Right lobe of liver (tissue), 4 donors: ENCODE measurements at regions not wholly inside any gene's neighbourhood (a gene's known extent, or its start where the extent isn't known, plus 50 kb on each side); places are given as distances from the start of the nearest gene placed in this dataset.

Source experiments
- POLR2A ChIP-seq: fragments of 450-650 bp; IDR thresholded peaks from one replicate; pipeline ENCODE4 v1.6.1; 2017; ENCODE audit warnings: antibody characterized with exemption, mild to moderate bottlenecking
- TF ChIP-seq, protein P1 (sequence below), 4 donors: fragments of 200-600 bp in 3 of 4; fragments of 450-650 bp in 1 of 4; IDR thresholded peaks; one replicate each; pipeline versions ENCODE4 v1.5.1 to v1.8.0; 2016 to 2022; ENCODE audit warnings: antibody characterized with exemption in 4 of 4, mild to moderate bottlenecking in 2 of 4
- donor health status: DM: no; HTN: no; CAD: no.
- donor health status: DM: no; HTN: no; CAD: no.
- donor health status: DM: no; HTN: yes; CAD: no.

DNA sequence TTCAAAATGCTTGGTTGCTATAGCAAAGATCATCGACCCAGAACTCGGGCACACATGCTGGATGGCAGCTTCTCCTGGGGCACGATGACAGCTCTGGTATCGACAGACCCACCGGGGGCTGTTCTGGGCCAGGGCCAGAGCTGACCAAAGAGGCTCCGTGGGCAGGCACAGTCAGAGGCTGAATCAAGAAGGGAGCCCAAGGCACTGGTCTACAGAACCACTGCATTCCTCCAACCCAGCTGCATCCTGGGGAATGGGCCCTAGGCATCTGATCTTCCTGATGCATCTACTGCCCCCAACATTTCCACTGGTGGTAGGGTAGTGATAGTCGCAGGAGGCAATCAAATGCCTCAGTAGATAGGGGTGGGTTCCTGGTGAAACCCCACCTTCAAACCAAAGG lies 470.3 kb downstream of the TBC1D22A start:
- TF ChIP-seq, protein P1, sequence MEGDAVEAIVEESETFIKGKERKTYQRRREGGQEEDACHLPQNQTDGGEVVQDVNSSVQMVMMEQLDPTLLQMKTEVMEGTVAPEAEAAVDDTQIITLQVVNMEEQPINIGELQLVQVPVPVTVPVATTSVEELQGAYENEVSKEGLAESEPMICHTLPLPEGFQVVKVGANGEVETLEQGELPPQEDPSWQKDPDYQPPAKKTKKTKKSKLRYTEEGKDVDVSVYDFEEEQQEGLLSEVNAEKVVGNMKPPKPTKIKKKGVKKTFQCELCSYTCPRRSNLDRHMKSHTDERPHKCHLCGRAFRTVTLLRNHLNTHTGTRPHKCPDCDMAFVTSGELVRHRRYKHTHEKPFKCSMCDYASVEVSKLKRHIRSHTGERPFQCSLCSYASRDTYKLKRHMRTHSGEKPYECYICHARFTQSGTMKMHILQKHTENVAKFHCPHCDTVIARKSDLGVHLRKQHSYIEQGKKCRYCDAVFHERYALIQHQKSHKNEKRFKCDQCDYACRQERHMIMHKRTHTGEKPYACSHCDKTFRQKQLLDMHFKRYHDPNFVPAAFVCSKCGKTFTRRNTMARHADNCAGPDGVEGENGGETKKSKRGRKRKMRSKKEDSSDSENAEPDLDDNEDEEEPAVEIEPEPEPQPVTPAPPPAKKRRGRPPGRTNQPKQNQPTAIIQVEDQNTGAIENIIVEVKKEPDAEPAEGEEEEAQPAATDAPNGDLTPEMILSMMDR (IDR thresholded peaks at IDR 0.05), result no peak
- no peak for TF ChIP-seq POLR2A
